Caco-2 (cell line): ENCODE measurements at regions not wholly inside any gene's neighbourhood (a gene's known extent, or its start where the extent isn't known, plus 50 kb on each side); places are given as distances from the start of the nearest gene placed in this dataset.

ENCODE experiments used
- BruUV-seq: library from RNA; stranded (reverse); fragments of 400-500 nt; replicated peaks from 2 replicates; lab custom pipeline; 2021; lab: Mats Ljungman, UMichigan
- CTCF ChIA-PET: fragments of 300-600 bp; sonication (Branson Sonifier 250); formaldehyde crosslinking; loops from one replicate; lab custom pipeline; 2022; ENCODE audit warnings: antibody characterized with exemption; lab: Charles Lee
- POLR2A ChIA-PET: fragments of 300-600 bp; sonication (Branson Sonifier 250); formaldehyde crosslinking; loops from one replicate; lab custom pipeline; 2022; ENCODE audit warnings: antibody characterized with exemption; lab: Charles Lee
- DNase-seq, 2 experiments: peaks; one replicate each; pipeline versions ENCODE4 v3.0.0 to v3.0.0-alpha.2; 2020 to 2022
- H3K27me3 ChIP-seq: replicated peaks from 2 replicates; pipeline ENCODE4 v1.6.0; 2011; ENCODE audit warnings: low read length; ENCODE audit not compliant: control insufficient read depth, insufficient read depth
- H3K36me3 ChIP-seq: 2 replicates; pipeline ENCODE4 v1.5.1; 2011; ENCODE audit warnings: low read length; ENCODE audit not compliant: control insufficient read depth, insufficient read depth
- H3K4me1 ChIP-seq: fragments of 250-450 bp; sonication (Bioruptor Pico); 2 replicates; pipeline ENCODE4 v1.5.1; 2020; ENCODE audit warnings: mild to moderate bottlenecking
- H3K4me3 ChIP-seq: 2 replicates; pipeline ENCODE4 v1.5.1; 2011; ENCODE audit warnings: low read depth, mild to moderate bottlenecking, control low read depth, low read length
- H3K9me3 ChIP-seq: fragments of 250-450 bp; sonication (Bioruptor Pico); 2 replicates; pipeline ENCODE4 v1.5.1; 2020; ENCODE audit warnings: mild to moderate bottlenecking, moderate library complexity
- H3K27ac Mint-ChIP-seq: one replicate; pipeline ENCODE4 v1.8.0; 2022; ENCODE audit warnings: mixed read lengths; ENCODE audit not compliant: unreplicated experiment
- H3K27me3 Mint-ChIP-seq: one replicate; pipeline ENCODE4 v1.8.0; 2022; ENCODE audit warnings: mixed read lengths; ENCODE audit not compliant: insufficient read depth, unreplicated experiment
- H3K36me3 Mint-ChIP-seq: one replicate; pipeline ENCODE4 v1.8.0; 2022; ENCODE audit warnings: mild to moderate bottlenecking, mixed read lengths; ENCODE audit not compliant: insufficient read depth, unreplicated experiment
- H3K4me1 Mint-ChIP-seq: one replicate; pipeline ENCODE4 v1.8.0; 2022; ENCODE audit warnings: low read depth, mixed read lengths; ENCODE audit not compliant: unreplicated experiment
- H3K4me3 Mint-ChIP-seq: one replicate; pipeline ENCODE4 v1.8.0; 2022; ENCODE audit warnings: mild to moderate bottlenecking, moderate library complexity, mixed read lengths; ENCODE audit not compliant: unreplicated experiment
- H3K9me3 Mint-ChIP-seq: one replicate; pipeline ENCODE4 v1.8.0; 2022; ENCODE audit warnings: mixed read lengths; ENCODE audit not compliant: unreplicated experiment
- intact Hi-C: fragments of 100-400 bp; cut with micrococcal nuclease; formaldehyde crosslinking; loops from one replicate; pipeline ENCODE4 v1.10.0; 2022; ENCODE audit not compliant: unreplicated experiment
- TF ChIP-seq, protein P1 (sequence below), 2 experiments: fragments of 200-600 bp in 1 of 2; IDR thresholded peaks; 1 replicate in 1 of 2; 2 replicates in 1 of 2; pipeline versions ENCODE4 v1.5.1 to v1.8.0; 2011 to 2022; ENCODE audit warnings: antibody characterized with exemption in 1 of 2, control low read depth in 1 of 2, inconsistent platforms in 1 of 2, low read depth in 1 of 2, low read length in 1 of 2, mild to moderate bottlenecking in 1 of 2, moderate library complexity in 1 of 2; ENCODE audit not compliant: insufficient read depth in 1 of 2, severe bottlenecking in 1 of 2, unreplicated experiment in 1 of 2

DNA sequence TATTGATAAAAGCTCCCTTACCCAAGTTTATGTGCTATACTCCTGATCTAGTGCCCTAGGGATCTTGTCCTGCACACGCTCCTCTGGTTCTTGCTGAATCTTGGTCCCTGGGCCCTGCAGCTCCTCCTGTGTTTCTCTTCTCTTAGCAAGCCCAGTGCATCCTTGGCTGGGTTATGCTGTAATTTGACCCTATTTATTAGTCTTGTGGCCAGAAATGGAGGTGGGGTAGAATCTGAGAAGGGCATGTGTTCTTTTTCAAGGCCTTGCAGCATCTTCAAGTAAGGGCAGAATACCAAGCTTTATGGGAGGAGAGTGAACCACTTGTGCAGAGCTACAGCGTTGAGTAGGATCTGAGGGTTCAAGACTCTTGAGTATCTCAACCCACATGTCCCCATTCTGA is 366.8 kb downstream of the FAM170A start:
- H3K36me3 Mint-ChIP-seq: no peaks in the 10 kb centered on the region
- Histone ChIP-seq H3K9me3 (no peaks in the 10 kb centered on the region), H3K4me1 (no peaks in the 10 kb centered on the region), H3K27me3 (no peaks in the 10 kb centered on the region), H3K36me3 (no peaks in the 10 kb centered on the region), H3K4me3 (no peak overlapping the region)
- no peak for DNase-seq
- ChIA-PET POLR2A (no interaction called here), CTCF (no interaction called here)
- TF ChIP-seq, protein P1, sequence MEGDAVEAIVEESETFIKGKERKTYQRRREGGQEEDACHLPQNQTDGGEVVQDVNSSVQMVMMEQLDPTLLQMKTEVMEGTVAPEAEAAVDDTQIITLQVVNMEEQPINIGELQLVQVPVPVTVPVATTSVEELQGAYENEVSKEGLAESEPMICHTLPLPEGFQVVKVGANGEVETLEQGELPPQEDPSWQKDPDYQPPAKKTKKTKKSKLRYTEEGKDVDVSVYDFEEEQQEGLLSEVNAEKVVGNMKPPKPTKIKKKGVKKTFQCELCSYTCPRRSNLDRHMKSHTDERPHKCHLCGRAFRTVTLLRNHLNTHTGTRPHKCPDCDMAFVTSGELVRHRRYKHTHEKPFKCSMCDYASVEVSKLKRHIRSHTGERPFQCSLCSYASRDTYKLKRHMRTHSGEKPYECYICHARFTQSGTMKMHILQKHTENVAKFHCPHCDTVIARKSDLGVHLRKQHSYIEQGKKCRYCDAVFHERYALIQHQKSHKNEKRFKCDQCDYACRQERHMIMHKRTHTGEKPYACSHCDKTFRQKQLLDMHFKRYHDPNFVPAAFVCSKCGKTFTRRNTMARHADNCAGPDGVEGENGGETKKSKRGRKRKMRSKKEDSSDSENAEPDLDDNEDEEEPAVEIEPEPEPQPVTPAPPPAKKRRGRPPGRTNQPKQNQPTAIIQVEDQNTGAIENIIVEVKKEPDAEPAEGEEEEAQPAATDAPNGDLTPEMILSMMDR (IDR thresholded peaks at IDR 0.05; ENCODE audit: insufficient read depth in 1 of 2, low read depth in 1 of 2, low read length in 1 of 2, severe bottlenecking in 1 of 2, unreplicated experiment in 1 of 2): no peak
- H3K27ac Mint-ChIP-seq: no peak overlapping the region
- peaks cover 1% of the 10 kb centered on the region for H3K9me3 Mint-ChIP-seq
- intact Hi-C loops: no loop called here
- H3K4me1 Mint-ChIP-seq: no peaks in the 10 kb centered on the region
- no peak overlapping the region for H3K4me3 Mint-ChIP-seq
- H3K27me3 Mint-ChIP-seq: no peaks in the 10 kb centered on the region
- BruUV-seq: no TSS peak

DNA sequence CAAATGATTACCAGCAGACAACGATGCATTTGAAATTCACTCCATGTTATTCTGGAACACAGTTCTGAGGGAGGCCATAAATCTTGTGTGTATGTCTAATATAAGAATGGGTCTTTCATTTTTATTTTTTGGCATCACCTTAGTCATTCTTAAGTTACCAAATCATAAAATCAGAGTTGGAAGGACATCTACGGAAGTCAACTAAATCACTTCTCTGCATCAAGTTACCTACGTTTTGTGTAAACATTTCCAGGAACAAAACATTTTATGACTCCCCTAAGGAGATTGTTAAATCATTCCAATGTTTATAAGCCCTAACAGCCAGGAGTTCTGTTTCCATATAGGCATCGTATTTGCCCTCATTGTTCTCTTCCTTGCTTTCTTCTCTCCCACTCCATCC is 378.2 kb downstream of the FAM170A start:
- intact Hi-C loops: no loop called here
- Mint-ChIP-seq H3K4me1 (no peaks in the 10 kb centered on the region), H3K4me3 (no peak overlapping the region), H3K27me3 (no peaks in the 10 kb centered on the region), H3K9me3 (no peaks in the 10 kb centered on the region), H3K27ac (no peak overlapping the region), H3K36me3 (no peaks in the 10 kb centered on the region)
- ChIA-PET POLR2A (no interaction called here), CTCF (no interaction called here)
- Histone ChIP-seq H3K4me3 (no peak overlapping the region), H3K4me1 (no peaks in the 10 kb centered on the region), H3K27me3 (no peaks in the 10 kb centered on the region), H3K9me3 (no peaks in the 10 kb centered on the region), H3K36me3 (no peaks in the 10 kb centered on the region)
- BruUV-seq: no TSS peak
- TF ChIP-seq, protein P1 (IDR thresholded peaks at IDR 0.05; ENCODE audit: insufficient read depth in 1 of 2, low read depth in 1 of 2, low read length in 1 of 2, severe bottlenecking in 1 of 2, unreplicated experiment in 1 of 2): no peak
- no peak for DNase-seq

DNA sequence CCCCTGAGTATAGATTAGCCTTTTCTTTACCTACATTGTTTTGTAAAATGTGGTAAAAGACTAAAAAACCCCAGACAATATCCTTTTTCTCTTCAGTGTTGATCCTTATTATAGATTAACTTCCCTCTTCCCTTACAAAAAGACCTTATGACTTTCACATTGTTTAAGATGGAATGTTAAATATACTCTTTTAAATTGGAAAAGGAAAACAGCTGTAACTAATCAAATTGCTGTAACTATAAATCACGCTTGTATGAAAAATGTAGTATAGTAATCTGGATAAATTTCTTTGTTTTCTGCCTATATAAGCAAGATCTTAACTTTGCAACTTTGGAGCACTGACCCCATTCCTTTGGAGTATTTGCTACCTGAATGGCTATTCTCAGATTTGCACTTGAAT is 383.1 kb downstream of the FAM170A start:
- no peaks in the 10 kb centered on the region for H3K36me3 ChIP-seq
- CTCF ChIA-PET: no interaction called here
- no TSS peak for BruUV-seq
- Mint-ChIP-seq H3K4me3 (no peak overlapping the region), H3K9me3 (no peaks in the 10 kb centered on the region), H3K4me1 (no peaks in the 10 kb centered on the region), H3K27me3 (no peaks in the 10 kb centered on the region), H3K36me3 (no peaks in the 10 kb centered on the region), H3K27ac (no peak overlapping the region)
- POLR2A ChIA-PET: no interaction called here
- TF ChIP-seq, protein P1 (IDR thresholded peaks at IDR 0.05; ENCODE audit: insufficient read depth in 1 of 2, low read depth in 1 of 2, low read length in 1 of 2, severe bottlenecking in 1 of 2, unreplicated experiment in 1 of 2): no peak
- no peaks in the 10 kb centered on the region for H3K9me3 ChIP-seq
- H3K4me1 ChIP-seq: no peaks in the 10 kb centered on the region
- DNase-seq: no peak
- no peak overlapping the region for H3K4me3 ChIP-seq
- no peaks in the 10 kb centered on the region for H3K27me3 ChIP-seq
- intact Hi-C loops: no loop called here
